MM.1S (cell line): ENCODE measurements at regions not wholly inside any gene's neighbourhood (a gene's known extent, or its start where the extent isn't known, plus 50 kb on each side); places are given as distances from the start of the nearest gene placed in this dataset.

Experiments used
- DNase-seq: peaks from one replicate; pipeline ENCODE4 v3.0.0-alpha.2; 2015
- H2AFZ ChIP-seq: fragments of 300-600 bp; sonication (generic); 2 replicates; pipeline ENCODE4 v1.6.0; 2016; ENCODE audit warnings: antibody characterized with exemption, low read length
- H3F3A ChIP-seq: fragments of 300-600 bp; sonication (generic); 2 replicates; pipeline ENCODE4 v1.6.1; 2016; ENCODE audit warnings: mild to moderate bottlenecking, antibody characterized with exemption, low read length, moderate library complexity, mixed read lengths; ENCODE audit not compliant: insufficient read depth
- H3K27ac ChIP-seq: fragments of 300-600 bp; sonication (generic); 2 replicates; pipeline ENCODE4 v1.5.1; 2016; ENCODE audit warnings: mild to moderate bottlenecking, low read length
- H3K27me3 ChIP-seq: fragments of 300-600 bp; sonication (generic); replicated peaks from 2 replicates; pipeline ENCODE4 v1.6.0; 2016; ENCODE audit warnings: low read length; ENCODE audit not compliant: insufficient read depth
- H3K36me3 ChIP-seq: fragments of 300-600 bp; sonication (generic); replicated peaks from 2 replicates; pipeline ENCODE4 v1.6.1; 2016; ENCODE audit warnings: mild to moderate bottlenecking, low read length, mixed read lengths; ENCODE audit not compliant: insufficient read depth
- H3K4me1 ChIP-seq: fragments of 300-600 bp; sonication (generic); 2 replicates; pipeline ENCODE4 v1.6.1; 2016; ENCODE audit warnings: low read length, mixed read lengths
- H3K4me2 ChIP-seq: fragments of 300-600 bp; sonication (generic); 2 replicates; pipeline ENCODE4 v1.6.0; 2016; ENCODE audit warnings: low read depth, low read length
- H3K4me3 ChIP-seq: fragments of 300-600 bp; sonication (generic); 2 replicates; pipeline ENCODE4 v1.5.1; 2016; ENCODE audit warnings: low read length, mixed read lengths
- H3K79me2 ChIP-seq: fragments of 300-600 bp; sonication (generic); 2 replicates; pipeline ENCODE4 v1.6.1; 2016; ENCODE audit warnings: mixed run types, low read length, mixed read lengths
- H3K9ac ChIP-seq: fragments of 300-600 bp; sonication (generic); 2 replicates; pipeline ENCODE4 v1.6.1; 2016; ENCODE audit warnings: low read length, mixed read lengths
- H3K9me2 ChIP-seq: fragments of 300-600 bp; sonication (generic); replicated peaks from 2 replicates; pipeline ENCODE4 v1.6.1; 2016; ENCODE audit warnings: mild to moderate bottlenecking, low read length, mixed read lengths; ENCODE audit not compliant: insufficient read depth
- H3K9me3 ChIP-seq: fragments of 300-600 bp; sonication (generic); replicated peaks from 2 replicates; pipeline ENCODE4 v1.6.1; 2016; ENCODE audit warnings: mild to moderate bottlenecking, low read length, mixed read lengths; ENCODE audit not compliant: insufficient read depth
- H4K20me1 ChIP-seq: fragments of 300-600 bp; sonication (generic); 2 replicates; pipeline ENCODE4 v1.6.1; 2016; ENCODE audit warnings: mild to moderate bottlenecking, low read length, moderate library complexity, mixed read lengths; ENCODE audit not compliant: insufficient read depth
- CTCF ChIP-seq: fragments of 300-600 bp; sonication (generic); IDR thresholded peaks from 2 replicates; pipeline ENCODE4 v1.5.1; 2016; ENCODE audit warnings: antibody characterized with exemption, low read length, mixed read lengths
- EZH2 ChIP-seq: fragments of 300-600 bp; sonication (generic); optimal IDR thresholded peaks from 2 replicates; pipeline ENCODE3; 2017; ENCODE audit warnings: low read depth, mild to moderate bottlenecking, antibody characterized with exemption, low read length, mixed read lengths
- EZH2phosphoT487 ChIP-seq: fragments of 300-600 bp; sonication (generic); IDR thresholded peaks from 2 replicates; pipeline ENCODE4 v1.6.1; 2018; ENCODE audit warnings: antibody characterized with exemption, low read length

- H3K4me1 ChIP-seq = no peaks in the 10 kb centered on the region
- TF ChIP-seq EZH2 (no peak), CTCF (no peak), EZH2phosphoT487 (no peak)
- no peak overlapping the region for H3K9ac ChIP-seq
- H3K4me3 ChIP-seq = no peak overlapping the region
- no peak overlapping the region for H3K4me2 ChIP-seq
- H3K27ac ChIP-seq = no peak overlapping the region
- no peaks in the 10 kb centered on the region for H3K79me2 ChIP-seq
- no peaks in the 10 kb centered on the region for H3K27me3 ChIP-seq
- H3K9me3 ChIP-seq = no peaks in the 10 kb centered on the region
- no peak overlapping the region for H2AFZ ChIP-seq
- no peaks in the 10 kb centered on the region for H3F3A ChIP-seq
- H3K36me3 ChIP-seq = no peaks in the 10 kb centered on the region
- no peaks in the 10 kb centered on the region for H3K9me2 ChIP-seq
- H4K20me1 ChIP-seq = no peaks in the 10 kb centered on the region
- no peak for DNase-seq
Observed at GRCh38 chr3:147152476-147152875, 253.9 kb downstream of the ZIC4 start.

GRCh38 chr3:147141516-147142288 is 264.6 kb downstream of the ZIC4 start:
- TF ChIP-seq EZH2 (no peak), CTCF (no peak), EZH2phosphoT487 (no peak)
- H2AFZ ChIP-seq = no peak overlapping the region
- no peaks in the 10 kb centered on the region for H3K9me3 ChIP-seq
- H3K4me3 ChIP-seq = no peak overlapping the region
- no peaks in the 10 kb centered on the region for H4K20me1 ChIP-seq
- H3K27me3 ChIP-seq = no peaks in the 10 kb centered on the region
- H3K9ac ChIP-seq = no peak overlapping the region
- no peaks in the 10 kb centered on the region for H3F3A ChIP-seq
- no peak overlapping the region for H3K27ac ChIP-seq
- H3K79me2 ChIP-seq = no peaks in the 10 kb centered on the region
- H3K4me2 ChIP-seq = no peak overlapping the region
- H3K9me2 ChIP-seq = no peaks in the 10 kb centered on the region
- no peaks in the 10 kb centered on the region for H3K4me1 ChIP-seq
- H3K36me3 ChIP-seq = no peaks in the 10 kb centered on the region
- DNase-seq = no peak

- Histone ChIP-seq H3K9me3 (no peaks in the 10 kb centered on the region), H3K4me3 (no peak overlapping the region), H2AFZ (no peak overlapping the region), H3K27ac (no peak overlapping the region), H3K9ac (no peak overlapping the region), H3K9me2 (no peaks in the 10 kb centered on the region), H3K79me2 (no peaks in the 10 kb centered on the region), H4K20me1 (no peaks in the 10 kb centered on the region), H3K27me3 (no peaks in the 10 kb centered on the region), H3F3A (no peaks in the 10 kb centered on the region), H3K36me3 (no peaks in the 10 kb centered on the region), H3K4me1 (no peaks in the 10 kb centered on the region), H3K4me2 (no peak overlapping the region)
- no peak for DNase-seq
- TF ChIP-seq EZH2 (no peak), EZH2phosphoT487 (no peak), CTCF (no peak)
Observed at GRCh38 chr3:147139341-147139740, 267.0 kb downstream of the ZIC4 start.
